ENCODE measurements at regions not wholly inside any gene's neighbourhood (a gene's known extent, or its start where the extent isn't known, plus 50 kb on each side); places are given as distances from the start of the nearest gene placed in this dataset.

DNA sequence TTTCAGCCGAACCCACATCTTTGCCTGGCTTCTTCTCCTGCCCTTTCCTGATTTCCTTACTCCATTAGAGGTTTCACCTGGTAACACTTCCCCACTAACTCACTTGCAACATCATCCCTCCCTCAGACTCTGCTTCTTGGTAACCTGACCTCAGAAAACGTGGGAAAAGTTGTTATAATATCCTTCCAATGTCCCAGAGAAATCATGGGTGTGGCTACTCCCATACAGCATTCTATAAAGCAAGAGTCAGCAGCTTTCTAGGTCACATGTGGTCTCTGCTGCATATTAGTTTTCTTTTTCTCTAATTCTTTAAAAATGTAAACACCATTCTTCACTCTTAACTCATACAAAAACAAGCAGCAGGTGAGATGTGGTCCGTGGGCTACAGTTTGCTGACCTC lies 283.1 kb upstream of the MAOA start:
- no peaks in the 10 kb centered on the region for H3K9me3 ChIP-seq (ENCODE audit: low read depth, low read length)
- H3K4me3 ChIP-seq (ENCODE audit: insufficient read depth, low read length), result no peak overlapping the region
- no peak overlapping the region for H3K4me2 ChIP-seq (ENCODE audit: insufficient read depth, low read length)
- no peak overlapping the region for H3K27ac ChIP-seq (ENCODE audit: low read depth, low read length)
- peaks cover 2% of the 10 kb centered on the region for H3K27me3 ChIP-seq (ENCODE audit: insufficient read depth, low read length)
- TF ChIP-seq CTCF (IDR thresholded peaks at IDR 0.05; ENCODE audit: extremely low read depth, low read depth, low read length), result no peak
- H3K79me2 ChIP-seq (ENCODE audit: insufficient read depth, low read length), result no peaks in the 10 kb centered on the region
- H3K36me3 ChIP-seq (ENCODE audit: insufficient read depth, low read length), result no peaks in the 10 kb centered on the region
- no peaks in the 10 kb centered on the region for H4K20me1 ChIP-seq (ENCODE audit: insufficient read depth, low read length)
- no peaks in the 10 kb centered on the region for H3K4me1 ChIP-seq (ENCODE audit: insufficient read depth, low read length)
- DNase-seq (ENCODE audit: insufficient read length, low spot score, missing footprints), result no peak
- H2AFZ ChIP-seq (ENCODE audit: low read length), result no peak overlapping the region

- H3K9me3 ChIP-seq (ENCODE audit: low read depth, low read length), result no peaks in the 10 kb centered on the region
- no peak for DNase-seq (ENCODE audit: insufficient read length, low spot score, missing footprints)
Measured at GRCh38 chrX:43375136-43375535, 281.0 kb upstream of the MAOA start.

GRCh38 chrX:43380704-43381103 lies 275.4 kb upstream of the MAOA start:
- H3K36me3 ChIP-seq (ENCODE audit: insufficient read depth, low read length), result no peaks in the 10 kb centered on the region
- TF ChIP-seq CTCF (IDR thresholded peaks at IDR 0.05; ENCODE audit: extremely low read depth, low read depth, low read length), result no peak
- no peak overlapping the region for H2AFZ ChIP-seq (ENCODE audit: low read length)
- no peak for DNase-seq (ENCODE audit: insufficient read length, low spot score, missing footprints)
- no peak overlapping the region for H3K4me2 ChIP-seq (ENCODE audit: insufficient read depth, low read length)
- H3K27ac ChIP-seq (ENCODE audit: low read depth, low read length), result no peak overlapping the region
- no peaks in the 10 kb centered on the region for H3K4me1 ChIP-seq (ENCODE audit: insufficient read depth, low read length)
- H4K20me1 ChIP-seq (ENCODE audit: insufficient read depth, low read length), result no peaks in the 10 kb centered on the region
- peaks cover 3% of the 10 kb centered on the region for H3K27me3 ChIP-seq (ENCODE audit: insufficient read depth, low read length)
- H3K79me2 ChIP-seq (ENCODE audit: insufficient read depth, low read length), result no peaks in the 10 kb centered on the region
- no peak overlapping the region for H3K4me3 ChIP-seq (ENCODE audit: insufficient read depth, low read length)
- H3K9me3 ChIP-seq (ENCODE audit: low read depth, low read length), result peaks cover 2% of the 10 kb centered on the region

More at GRCh38 chrX:43375136-43375535, 281.0 kb upstream of the MAOA start:
- no peaks in the 10 kb centered on the region for H4K20me1 ChIP-seq (ENCODE audit: insufficient read depth, low read length)
- no peaks in the 10 kb centered on the region for H3K4me1 ChIP-seq (ENCODE audit: insufficient read depth, low read length)
- H3K36me3 ChIP-seq (ENCODE audit: insufficient read depth, low read length), result no peaks in the 10 kb centered on the region
- H3K4me2 ChIP-seq (ENCODE audit: insufficient read depth, low read length), result no peak overlapping the region
- no peak overlapping the region for H3K4me3 ChIP-seq (ENCODE audit: insufficient read depth, low read length)
- H3K79me2 ChIP-seq (ENCODE audit: insufficient read depth, low read length), result no peaks in the 10 kb centered on the region
- TF ChIP-seq CTCF (IDR thresholded peaks at IDR 0.05; ENCODE audit: extremely low read depth, low read depth, low read length), result no peak
- H2AFZ ChIP-seq (ENCODE audit: low read length), result no peak overlapping the region
- no peak overlapping the region for H3K27ac ChIP-seq (ENCODE audit: low read depth, low read length)
- H3K27me3 ChIP-seq (ENCODE audit: insufficient read depth, low read length), result peaks cover 3% of the 10 kb centered on the region

DNA sequence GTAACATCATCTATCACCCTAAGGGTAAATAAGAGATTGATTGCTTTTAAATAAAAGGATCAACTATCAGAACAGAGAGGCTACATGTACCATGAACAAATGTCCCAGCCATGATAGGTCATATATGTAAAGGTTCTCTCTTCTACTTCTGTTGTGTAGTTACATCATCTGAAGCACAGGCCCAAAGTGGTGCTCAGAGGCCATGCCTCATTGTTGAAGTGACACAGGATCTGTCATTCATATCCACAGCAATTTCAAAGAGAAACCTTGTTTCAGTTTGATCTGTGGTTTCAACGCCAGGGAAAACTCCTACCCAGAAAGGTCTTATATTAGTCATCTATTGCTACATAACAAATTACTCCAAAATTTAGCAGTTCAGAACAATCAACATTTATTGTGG lies 269.2 kb upstream of the MAOA start:
- H3K4me2 ChIP-seq (ENCODE audit: insufficient read depth, low read length), result no peak overlapping the region
- TF ChIP-seq CTCF (IDR thresholded peaks at IDR 0.05; ENCODE audit: extremely low read depth, low read depth, low read length), result no peak
- no peaks in the 10 kb centered on the region for H3K36me3 ChIP-seq (ENCODE audit: insufficient read depth, low read length)
- no peaks in the 10 kb centered on the region for H3K79me2 ChIP-seq (ENCODE audit: insufficient read depth, low read length)
- no peaks in the 10 kb centered on the region for H4K20me1 ChIP-seq (ENCODE audit: insufficient read depth, low read length)
- H2AFZ ChIP-seq (ENCODE audit: low read length), result no peak overlapping the region
- peaks cover 2% of the 10 kb centered on the region for H3K9me3 ChIP-seq (ENCODE audit: low read depth, low read length)
- no peak overlapping the region for H3K4me3 ChIP-seq (ENCODE audit: insufficient read depth, low read length)
- H3K27ac ChIP-seq (ENCODE audit: low read depth, low read length), result no peak overlapping the region
- no peaks in the 10 kb centered on the region for H3K27me3 ChIP-seq (ENCODE audit: insufficient read depth, low read length)
- DNase-seq (ENCODE audit: insufficient read length, low spot score, missing footprints), result no peak
- no peaks in the 10 kb centered on the region for H3K4me1 ChIP-seq (ENCODE audit: insufficient read depth, low read length)

Data from osteoblast (primary cell).